ENCODE measurements at regions not wholly inside any gene's neighbourhood (a gene's known extent, or its start where the extent isn't known, plus 50 kb on each side); places are given as distances from the start of the nearest gene placed in this dataset.

DNA sequence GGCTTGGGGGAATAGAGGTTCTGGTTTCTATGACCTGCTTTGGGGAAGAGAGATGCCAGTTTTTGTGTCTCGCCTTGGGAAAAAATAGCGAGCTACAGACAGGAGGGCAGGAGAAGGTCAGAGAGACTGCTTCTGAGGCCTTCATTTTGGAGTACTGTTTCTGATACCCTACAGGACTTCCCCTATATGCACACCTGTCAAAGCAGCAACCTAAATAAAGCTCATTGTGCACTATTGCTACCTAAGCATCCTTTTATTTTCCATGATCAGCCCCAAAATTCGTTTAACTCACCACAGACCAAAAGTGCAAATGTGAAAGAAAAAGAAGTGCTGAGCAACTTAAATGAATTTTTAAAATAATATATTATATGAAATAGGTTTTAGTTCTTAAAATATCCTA, 145.6 kb upstream of the CHRM3 start:
- Histone ChIP-seq H3K4me3 (ENCODE audit: low read length) (no peak overlapping the region), H3K27me3 (ENCODE audit: control insufficient read depth, insufficient read depth, low read length) (no peaks in the 10 kb centered on the region), H3K4me1 (ENCODE audit: control insufficient read depth, insufficient read depth, low read length) (no peaks in the 10 kb centered on the region), H3K9me3 (replicated peaks; ENCODE audit: low read length) (peaks cover 2% of the 10 kb centered on the region), H3K9ac (ENCODE audit: low read depth, low read length) (no peak overlapping the region), H3K36me3 (ENCODE audit: insufficient read depth, low read length) (no peaks in the 10 kb centered on the region), H3K4me2 (ENCODE audit: low read length) (no peak overlapping the region)

DNA sequence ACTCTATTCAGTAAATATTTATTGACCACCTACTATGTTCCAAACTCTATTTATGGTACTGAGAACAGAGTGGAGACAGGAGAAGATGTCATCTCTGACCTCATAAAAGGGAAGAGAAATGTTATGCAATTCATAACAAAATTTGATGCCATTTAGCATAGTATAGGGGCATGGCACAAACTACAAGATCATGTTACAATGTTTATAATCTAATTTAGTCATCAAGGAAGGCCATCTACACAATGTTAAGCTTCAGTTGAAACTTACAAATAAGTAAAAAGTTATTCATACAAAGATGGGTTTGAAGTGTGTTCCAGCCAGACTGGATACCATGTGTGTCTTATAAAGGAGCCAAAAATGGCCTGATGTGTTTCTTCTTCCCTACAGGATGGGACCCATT, 146.8 kb upstream of the CHRM3 start:
- H3K4me3 ChIP-seq (ENCODE audit: low read length): no peak overlapping the region
- no peak overlapping the region for H3K9ac ChIP-seq (ENCODE audit: low read depth, low read length)
- no peak overlapping the region for H3K4me2 ChIP-seq (ENCODE audit: low read length)
- H3K36me3 ChIP-seq (ENCODE audit: insufficient read depth, low read length): no peaks in the 10 kb centered on the region
- H3K9me3 ChIP-seq (replicated peaks; ENCODE audit: low read length): no peaks in the 10 kb centered on the region
- H3K27me3 ChIP-seq (ENCODE audit: control insufficient read depth, insufficient read depth, low read length): no peaks in the 10 kb centered on the region
- no peaks in the 10 kb centered on the region for H3K4me1 ChIP-seq (ENCODE audit: control insufficient read depth, insufficient read depth, low read length)

DNA sequence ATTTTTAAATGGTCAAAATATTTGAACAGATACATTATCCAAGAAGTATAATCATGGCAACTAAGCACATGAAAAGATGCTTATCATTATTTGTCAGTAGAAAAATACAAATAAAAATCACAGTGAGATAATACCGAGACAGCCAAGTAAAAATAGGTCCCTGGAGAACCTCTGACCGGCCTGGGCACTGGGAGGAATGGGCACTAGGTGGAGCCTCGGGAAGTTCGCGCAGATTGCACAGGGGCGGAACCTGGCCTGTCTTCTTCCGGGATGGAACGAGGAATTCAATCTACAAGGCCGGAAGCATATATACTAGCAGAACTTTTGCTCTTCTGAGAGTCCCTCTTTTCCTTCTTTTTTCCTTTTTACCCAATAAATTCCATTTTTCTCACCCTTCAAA, 148.5 kb upstream of the CHRM3 start:
- H3K9me3 ChIP-seq (replicated peaks; ENCODE audit: low read length): no peaks in the 10 kb centered on the region
- H3K9ac ChIP-seq (ENCODE audit: low read depth, low read length): no peak overlapping the region
- no peaks in the 10 kb centered on the region for H3K36me3 ChIP-seq (ENCODE audit: insufficient read depth, low read length)
- H3K27me3 ChIP-seq (ENCODE audit: control insufficient read depth, insufficient read depth, low read length): no peaks in the 10 kb centered on the region
- H3K4me2 ChIP-seq (ENCODE audit: low read length): no peak overlapping the region
- H3K4me1 ChIP-seq (ENCODE audit: control insufficient read depth, insufficient read depth, low read length): no peaks in the 10 kb centered on the region
- no peak overlapping the region for H3K4me3 ChIP-seq (ENCODE audit: low read length)

DNA sequence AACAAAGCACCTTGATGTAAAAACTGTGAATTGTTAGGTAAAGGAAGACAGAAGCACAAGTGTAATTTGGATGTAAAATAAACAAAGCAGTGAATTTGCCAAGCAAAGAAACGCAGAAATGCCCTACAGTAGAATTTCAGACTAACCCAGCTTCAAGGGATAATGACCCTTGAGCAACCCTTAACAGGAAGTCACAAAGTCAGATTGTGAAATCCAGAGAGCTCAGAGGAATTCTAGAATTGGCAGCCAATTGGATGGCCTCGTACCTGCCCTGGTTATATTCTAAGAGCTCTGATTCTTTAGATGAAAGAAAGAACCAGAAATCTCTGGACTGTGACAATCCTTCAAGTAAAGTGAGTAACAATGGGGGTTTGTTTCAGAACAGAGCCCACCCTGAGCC, 152.7 kb upstream of the CHRM3 start:
- Histone ChIP-seq H3K4me1 (ENCODE audit: control insufficient read depth, insufficient read depth, low read length) (no peaks in the 10 kb centered on the region), H3K27me3 (ENCODE audit: control insufficient read depth, insufficient read depth, low read length) (no peaks in the 10 kb centered on the region), H3K36me3 (ENCODE audit: insufficient read depth, low read length) (no peaks in the 10 kb centered on the region), H3K9me3 (replicated peaks; ENCODE audit: low read length) (no peaks in the 10 kb centered on the region), H3K4me3 (ENCODE audit: low read length) (no peak overlapping the region), H3K9ac (ENCODE audit: low read depth, low read length) (no peak overlapping the region), H3K4me2 (ENCODE audit: low read length) (no peak overlapping the region)

DNA sequence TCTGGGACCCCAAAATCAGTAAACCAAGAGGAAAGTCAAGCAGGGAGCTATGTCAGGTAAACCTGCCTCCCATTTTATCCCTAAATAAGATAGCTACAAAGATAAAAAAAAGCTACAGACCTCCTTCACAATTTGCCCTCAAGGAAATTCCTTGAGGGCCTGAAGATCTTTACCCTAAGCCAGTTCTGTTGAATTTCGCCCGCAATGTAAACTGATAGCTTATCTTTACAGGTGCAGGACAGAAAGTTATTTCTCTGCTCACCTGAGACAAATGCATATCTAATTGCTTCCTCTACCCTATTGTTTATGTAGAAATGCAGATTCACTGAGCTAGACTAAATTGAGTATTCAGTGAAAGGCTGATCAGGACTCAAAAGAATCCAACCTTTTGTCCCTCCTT, 153.4 kb upstream of the CHRM3 start:
- H3K27me3 ChIP-seq (ENCODE audit: control insufficient read depth, insufficient read depth, low read length): no peaks in the 10 kb centered on the region
- no peak overlapping the region for H3K9ac ChIP-seq (ENCODE audit: low read depth, low read length)
- no peaks in the 10 kb centered on the region for H3K36me3 ChIP-seq (ENCODE audit: insufficient read depth, low read length)
- H3K9me3 ChIP-seq (replicated peaks; ENCODE audit: low read length): no peaks in the 10 kb centered on the region
- H3K4me3 ChIP-seq (ENCODE audit: low read length): no peak overlapping the region
- no peak overlapping the region for H3K4me2 ChIP-seq (ENCODE audit: low read length)
- no peaks in the 10 kb centered on the region for H3K4me1 ChIP-seq (ENCODE audit: control insufficient read depth, insufficient read depth, low read length)

DNA sequence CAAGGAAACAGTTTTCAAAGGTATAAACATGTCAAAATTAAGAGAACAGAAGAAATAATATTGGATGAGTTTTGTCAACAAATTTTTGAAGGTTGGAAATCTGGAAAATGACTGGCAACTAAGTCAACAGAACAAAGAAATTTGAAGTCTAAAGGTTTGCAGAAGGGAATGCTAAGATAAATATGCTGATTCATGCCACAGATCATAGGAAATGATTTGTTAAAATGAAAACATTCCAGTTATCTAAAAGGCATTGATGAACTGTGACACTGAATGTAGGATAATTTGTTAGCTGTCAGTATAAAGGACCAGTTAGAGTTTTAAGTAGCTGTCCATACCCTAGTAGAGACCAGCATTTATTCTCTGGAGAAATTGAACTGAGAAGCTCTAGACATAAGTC, 157.9 kb upstream of the CHRM3 start:
- H3K4me2 ChIP-seq (ENCODE audit: low read length): no peak overlapping the region
- no peaks in the 10 kb centered on the region for H3K27me3 ChIP-seq (ENCODE audit: control insufficient read depth, insufficient read depth, low read length)
- H3K9me3 ChIP-seq (replicated peaks; ENCODE audit: low read length): peaks cover 2% of the 10 kb centered on the region
- no peaks in the 10 kb centered on the region for H3K36me3 ChIP-seq (ENCODE audit: insufficient read depth, low read length)
- H3K9ac ChIP-seq (ENCODE audit: low read depth, low read length): no peak overlapping the region
- no peaks in the 10 kb centered on the region for H3K4me1 ChIP-seq (ENCODE audit: control insufficient read depth, insufficient read depth, low read length)
- H3K4me3 ChIP-seq (ENCODE audit: low read length): no peak overlapping the region

DNA sequence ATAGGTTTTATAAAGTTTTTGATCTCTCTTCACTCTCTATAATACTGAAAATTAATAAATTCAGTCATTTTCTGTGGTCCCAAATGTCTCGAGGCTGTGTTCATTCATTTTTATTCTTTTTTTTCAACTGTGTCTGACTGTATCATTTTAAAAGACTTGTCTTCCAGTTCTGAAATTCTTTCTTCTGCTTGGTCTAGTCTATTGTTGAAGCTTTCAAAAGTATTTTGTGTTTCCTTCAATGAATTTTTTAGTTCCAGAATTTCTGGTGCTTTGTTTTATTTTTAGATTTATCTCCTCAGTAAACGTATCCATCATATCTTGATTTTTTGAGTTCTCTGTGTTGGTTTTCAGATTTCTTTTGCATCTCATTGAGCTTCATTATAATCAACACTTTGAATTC, 161.0 kb upstream of the CHRM3 start:
- no peaks in the 10 kb centered on the region for H3K27me3 ChIP-seq (ENCODE audit: control insufficient read depth, insufficient read depth, low read length)
- H3K4me2 ChIP-seq (ENCODE audit: low read length): no peak overlapping the region
- H3K4me3 ChIP-seq (ENCODE audit: low read length): no peak overlapping the region
- no peaks in the 10 kb centered on the region for H3K36me3 ChIP-seq (ENCODE audit: insufficient read depth, low read length)
- H3K4me1 ChIP-seq (ENCODE audit: control insufficient read depth, insufficient read depth, low read length): no peaks in the 10 kb centered on the region
- peaks cover 2% of the 10 kb centered on the region for H3K9me3 ChIP-seq (replicated peaks; ENCODE audit: low read length)
- H3K9ac ChIP-seq (ENCODE audit: low read depth, low read length): no peak overlapping the region

DNA sequence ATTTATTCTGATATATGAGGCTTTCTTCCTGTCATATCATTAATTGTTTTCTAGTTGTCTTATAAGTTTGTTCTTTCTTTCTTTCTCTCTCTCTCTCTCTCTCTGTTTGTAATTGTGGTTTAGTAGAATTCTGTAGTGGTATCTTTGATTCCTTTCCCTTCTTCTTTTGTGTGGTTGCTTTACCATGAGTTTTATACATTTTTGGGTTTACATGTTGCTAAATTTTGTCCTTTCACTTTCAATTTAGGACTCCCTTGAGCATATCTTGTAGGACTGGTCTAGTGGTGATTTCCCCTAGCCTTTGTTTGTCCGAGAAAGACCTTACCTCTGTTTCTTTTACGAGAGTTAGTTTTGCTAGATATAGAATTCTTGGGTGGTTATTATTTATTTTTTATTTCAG, 162.3 kb upstream of the CHRM3 start:
- H3K36me3 ChIP-seq (ENCODE audit: insufficient read depth, low read length): no peaks in the 10 kb centered on the region
- no peak overlapping the region for H3K9ac ChIP-seq (ENCODE audit: low read depth, low read length)
- H3K4me1 ChIP-seq (ENCODE audit: control insufficient read depth, insufficient read depth, low read length): no peaks in the 10 kb centered on the region
- no peak overlapping the region for H3K4me2 ChIP-seq (ENCODE audit: low read length)
- no peaks in the 10 kb centered on the region for H3K27me3 ChIP-seq (ENCODE audit: control insufficient read depth, insufficient read depth, low read length)
- H3K4me3 ChIP-seq (ENCODE audit: low read length): no peak overlapping the region
- H3K9me3 ChIP-seq (replicated peaks; ENCODE audit: low read length): peaks cover 6% of the 10 kb centered on the region

DNA sequence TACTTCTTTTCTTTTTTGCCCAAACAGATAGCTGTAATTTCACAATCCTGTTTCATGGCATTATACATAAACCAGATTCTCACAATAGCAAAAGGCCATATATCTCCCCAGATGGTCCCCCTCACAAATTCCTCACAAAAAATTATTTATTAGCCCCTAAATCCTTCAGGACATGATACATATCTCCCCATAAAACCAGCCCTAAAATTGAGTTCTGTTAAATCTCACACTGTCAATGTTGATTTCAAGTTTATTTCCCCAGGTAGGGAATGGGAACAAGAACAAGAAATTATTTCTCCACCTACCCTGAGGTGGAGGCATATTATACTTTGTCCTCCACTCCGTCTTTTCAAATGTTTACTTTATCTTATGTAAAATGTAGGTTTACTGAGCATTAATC, 163.4 kb upstream of the CHRM3 start:
- Histone ChIP-seq H3K9ac (ENCODE audit: low read depth, low read length) (no peak overlapping the region), H3K4me3 (ENCODE audit: low read length) (no peak overlapping the region), H3K27me3 (ENCODE audit: control insufficient read depth, insufficient read depth, low read length) (no peaks in the 10 kb centered on the region), H3K4me1 (ENCODE audit: control insufficient read depth, insufficient read depth, low read length) (no peaks in the 10 kb centered on the region), H3K36me3 (ENCODE audit: insufficient read depth, low read length) (no peaks in the 10 kb centered on the region), H3K9me3 (replicated peaks; ENCODE audit: low read length) (peaks cover 6% of the 10 kb centered on the region), H3K4me2 (ENCODE audit: low read length) (no peak overlapping the region)

DNA sequence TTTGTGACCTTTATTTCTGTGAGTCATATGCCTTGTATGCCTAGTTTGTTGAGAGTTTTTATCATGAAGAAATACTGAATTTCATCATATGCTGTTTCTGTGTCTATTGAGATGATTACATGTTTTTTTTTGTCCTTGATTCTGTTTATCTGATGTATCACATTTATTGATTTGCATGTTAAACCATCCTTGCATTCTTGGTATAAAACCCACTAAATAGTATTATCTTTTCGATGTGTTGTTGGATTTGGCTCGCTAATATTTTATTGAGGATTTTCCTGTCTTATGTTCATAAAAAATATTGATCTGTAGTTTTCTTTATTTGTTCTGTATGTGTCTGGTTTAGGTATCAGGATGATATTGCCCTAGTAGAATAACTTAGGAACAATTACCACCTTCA, 164.7 kb upstream of the CHRM3 start:
- Histone ChIP-seq H3K9me3 (replicated peaks; ENCODE audit: low read length) (peaks cover 6% of the 10 kb centered on the region), H3K9ac (ENCODE audit: low read depth, low read length) (no peak overlapping the region), H3K4me3 (ENCODE audit: low read length) (no peak overlapping the region), H3K4me2 (ENCODE audit: low read length) (no peak overlapping the region), H3K36me3 (ENCODE audit: insufficient read depth, low read length) (no peaks in the 10 kb centered on the region), H3K4me1 (ENCODE audit: control insufficient read depth, insufficient read depth, low read length) (no peaks in the 10 kb centered on the region), H3K27me3 (ENCODE audit: control insufficient read depth, insufficient read depth, low read length) (no peaks in the 10 kb centered on the region)

DNA sequence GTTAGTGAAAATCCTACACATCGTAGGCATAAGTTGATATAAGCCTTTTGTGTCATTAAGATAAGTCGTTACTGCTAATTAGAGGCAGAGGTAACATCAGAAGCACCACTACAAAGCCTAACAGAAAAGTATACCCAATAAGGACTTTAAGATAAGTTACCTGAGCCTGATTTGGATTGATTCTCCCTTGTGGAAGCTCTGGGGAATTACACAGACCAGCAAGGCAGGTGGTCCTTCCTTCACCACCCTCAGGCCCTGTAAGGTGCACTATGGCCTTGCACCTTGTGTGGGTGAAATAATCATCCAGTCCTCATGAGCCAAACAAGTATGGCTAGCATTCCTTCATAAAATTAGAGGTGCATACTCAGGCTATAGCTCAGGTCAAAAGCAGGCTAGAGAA, 166.7 kb upstream of the CHRM3 start:
- Histone ChIP-seq H3K9ac (ENCODE audit: low read depth, low read length) (no peak overlapping the region), H3K4me3 (ENCODE audit: low read length) (no peak overlapping the region), H3K27me3 (ENCODE audit: control insufficient read depth, insufficient read depth, low read length) (no peaks in the 10 kb centered on the region), H3K36me3 (ENCODE audit: insufficient read depth, low read length) (no peaks in the 10 kb centered on the region), H3K4me1 (ENCODE audit: control insufficient read depth, insufficient read depth, low read length) (no peaks in the 10 kb centered on the region), H3K9me3 (replicated peaks; ENCODE audit: low read length) (peaks cover 6% of the 10 kb centered on the region), H3K4me2 (ENCODE audit: low read length) (no peak overlapping the region)

DNA sequence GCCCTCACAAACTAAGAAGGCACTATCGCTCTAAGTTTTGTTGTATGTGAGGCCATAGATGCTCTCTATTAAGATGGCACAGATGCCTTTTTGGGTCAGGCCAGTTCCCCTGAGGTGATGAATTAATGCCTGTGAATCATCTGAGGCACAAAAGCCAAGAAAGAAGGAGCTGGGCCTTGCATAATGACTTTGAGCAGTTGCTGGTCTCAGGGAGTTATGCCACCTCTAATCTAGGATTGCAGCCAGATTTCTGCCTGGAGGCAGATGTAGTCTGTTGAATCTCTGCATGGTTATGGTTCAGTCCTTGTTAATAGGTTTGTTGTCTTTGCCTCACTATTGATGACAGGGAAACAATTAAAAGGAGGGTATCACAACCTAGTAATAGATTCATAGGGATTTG, 168.1 kb upstream of the CHRM3 start:
- H3K9ac ChIP-seq (ENCODE audit: low read depth, low read length): no peak overlapping the region
- H3K36me3 ChIP-seq (ENCODE audit: insufficient read depth, low read length): no peaks in the 10 kb centered on the region
- no peak overlapping the region for H3K4me3 ChIP-seq (ENCODE audit: low read length)
- H3K27me3 ChIP-seq (ENCODE audit: control insufficient read depth, insufficient read depth, low read length): no peaks in the 10 kb centered on the region
- no peaks in the 10 kb centered on the region for H3K4me1 ChIP-seq (ENCODE audit: control insufficient read depth, insufficient read depth, low read length)
- H3K9me3 ChIP-seq (replicated peaks; ENCODE audit: low read length): peaks cover 4% of the 10 kb centered on the region
- no peak overlapping the region for H3K4me2 ChIP-seq (ENCODE audit: low read length)

DNA sequence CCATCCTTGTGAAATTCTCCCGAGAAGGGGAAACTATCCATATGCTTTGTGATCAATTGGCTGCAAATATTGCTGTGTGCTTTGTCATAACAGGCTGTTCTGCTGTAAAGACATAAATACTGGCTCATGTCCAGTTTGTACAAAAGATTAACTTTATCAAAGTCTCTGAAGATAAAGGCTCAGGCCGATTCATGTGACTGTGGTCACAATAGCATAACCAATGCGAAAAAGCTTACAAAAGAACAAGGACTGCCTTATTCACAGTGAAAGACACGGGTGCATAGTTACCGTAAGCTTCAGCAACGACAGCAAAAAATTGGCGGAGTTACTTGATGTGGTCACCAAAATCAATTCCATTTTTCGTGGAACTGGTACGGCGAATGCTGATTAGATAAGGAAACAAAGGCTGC, 173.6 kb upstream of the CHRM3 start:
- H3K4me3 ChIP-seq (ENCODE audit: low read length): no peak overlapping the region
- no peak overlapping the region for H3K4me2 ChIP-seq (ENCODE audit: low read length)
- no peaks in the 10 kb centered on the region for H3K9me3 ChIP-seq (replicated peaks; ENCODE audit: low read length)
- no peaks in the 10 kb centered on the region for H3K4me1 ChIP-seq (ENCODE audit: control insufficient read depth, insufficient read depth, low read length)
- H3K9ac ChIP-seq (ENCODE audit: low read depth, low read length): no peak overlapping the region
- H3K36me3 ChIP-seq (ENCODE audit: insufficient read depth, low read length): no peaks in the 10 kb centered on the region
- no peaks in the 10 kb centered on the region for H3K27me3 ChIP-seq (ENCODE audit: control insufficient read depth, insufficient read depth, low read length)
